ENCODE measurements at regions not wholly inside any gene's neighbourhood (a gene's known extent, or its start where the extent isn't known, plus 50 kb on each side); places are given as distances from the start of the nearest gene placed in this dataset.
"Not testable (repeated sequence)": the region's sequence is repeated elsewhere in the genome, so short reads cannot be mapped to it uniquely, and the experiment has no call there.

DNA sequence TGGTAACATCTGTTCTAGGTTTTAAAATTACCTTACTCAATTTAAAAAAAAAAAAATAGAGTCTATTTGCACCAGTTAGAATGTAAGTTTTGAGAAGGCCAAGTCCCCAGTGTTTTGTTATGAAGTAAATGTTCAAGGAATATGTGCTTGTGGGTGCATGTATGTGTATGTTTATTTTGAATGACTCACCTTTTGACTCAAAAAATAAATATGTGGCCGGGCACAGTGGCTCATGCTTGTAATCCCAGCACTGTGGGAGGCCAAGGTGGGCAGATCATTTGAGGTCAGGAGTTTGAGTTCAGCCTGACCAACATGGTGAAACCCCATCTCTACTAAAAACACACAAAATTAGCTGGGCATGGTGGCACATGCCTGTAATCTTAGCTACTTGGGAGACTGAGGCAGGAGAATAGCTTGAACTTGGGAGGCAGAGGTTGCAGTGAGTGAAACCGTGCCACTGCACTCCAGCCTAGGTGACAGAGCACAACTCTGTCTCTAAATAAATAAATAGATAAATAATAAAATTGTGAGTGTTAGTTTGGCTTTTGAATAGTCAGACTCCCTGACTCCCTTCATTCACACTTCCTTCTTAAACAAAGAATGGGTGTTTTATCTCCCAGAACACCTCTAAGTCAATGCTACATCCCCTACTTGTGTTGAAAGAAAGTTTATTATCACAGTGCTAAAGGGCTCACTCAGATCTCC is 511.3 kb upstream of the PCDH7 start:
- H3K9me3 ChIP-seq = no peaks in the 10 kb centered on the region
- H3K4me3 ChIP-seq = no peak overlapping the region
- no peak for TF ChIP-seq EP300 (IDR thresholded peaks at IDR 0.05)
- TF ChIP-seq, protein P1, sequence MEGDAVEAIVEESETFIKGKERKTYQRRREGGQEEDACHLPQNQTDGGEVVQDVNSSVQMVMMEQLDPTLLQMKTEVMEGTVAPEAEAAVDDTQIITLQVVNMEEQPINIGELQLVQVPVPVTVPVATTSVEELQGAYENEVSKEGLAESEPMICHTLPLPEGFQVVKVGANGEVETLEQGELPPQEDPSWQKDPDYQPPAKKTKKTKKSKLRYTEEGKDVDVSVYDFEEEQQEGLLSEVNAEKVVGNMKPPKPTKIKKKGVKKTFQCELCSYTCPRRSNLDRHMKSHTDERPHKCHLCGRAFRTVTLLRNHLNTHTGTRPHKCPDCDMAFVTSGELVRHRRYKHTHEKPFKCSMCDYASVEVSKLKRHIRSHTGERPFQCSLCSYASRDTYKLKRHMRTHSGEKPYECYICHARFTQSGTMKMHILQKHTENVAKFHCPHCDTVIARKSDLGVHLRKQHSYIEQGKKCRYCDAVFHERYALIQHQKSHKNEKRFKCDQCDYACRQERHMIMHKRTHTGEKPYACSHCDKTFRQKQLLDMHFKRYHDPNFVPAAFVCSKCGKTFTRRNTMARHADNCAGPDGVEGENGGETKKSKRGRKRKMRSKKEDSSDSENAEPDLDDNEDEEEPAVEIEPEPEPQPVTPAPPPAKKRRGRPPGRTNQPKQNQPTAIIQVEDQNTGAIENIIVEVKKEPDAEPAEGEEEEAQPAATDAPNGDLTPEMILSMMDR (IDR thresholded peaks at IDR 0.05) = no peak
- no peak for TF ChIP-seq POLR2A (IDR thresholded peaks at IDR 0.05)
- no peaks in the 10 kb centered on the region for H3K27me3 ChIP-seq
- H3K27ac ChIP-seq = no peak overlapping the region
- no peaks in the 10 kb centered on the region for H3K36me3 ChIP-seq
- 63 to 64% methylated on average over 2 of the region's 2 CpGs for WGBS, 2 donors
- no peaks in the 10 kb centered on the region for H3K4me1 ChIP-seq
- DNase-seq (ENCODE audit: low spot score in 2 of 2) = no peak

DNA sequence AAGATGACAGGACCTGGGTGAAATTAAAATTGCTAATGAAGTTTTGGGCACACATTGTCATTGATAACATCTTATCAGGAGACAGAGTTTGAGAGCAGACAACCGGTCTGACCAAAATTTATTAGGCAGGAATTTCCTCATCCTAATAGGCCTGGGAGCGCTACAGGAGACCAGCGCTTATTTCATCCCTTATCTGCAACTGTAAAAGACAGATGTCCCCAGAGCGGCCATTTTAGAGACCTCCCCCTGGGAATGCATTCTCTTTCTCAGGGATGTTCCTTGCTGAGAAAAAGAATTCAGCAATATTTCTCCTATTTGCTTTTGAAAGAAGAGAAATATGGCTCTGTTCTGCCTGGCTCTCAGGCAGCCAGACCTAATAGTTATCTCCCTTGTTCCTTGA is 504.2 kb upstream of the PCDH7 start:
- not testable (repeated sequence) for H3K36me3 ChIP-seq; H3K4me3 ChIP-seq; H3K27me3 ChIP-seq; H3K27ac ChIP-seq; DNase-seq (ENCODE audit: low spot score in 2 of 2); H3K4me1 ChIP-seq
- H3K9me3 ChIP-seq = peaks cover 0 to 16% (median 0%) of the 10 kb centered on the region in 4 donors
- 94 to 98% methylated on average over 4 of the region's 4 CpGs for WGBS, 2 donors

DNA sequence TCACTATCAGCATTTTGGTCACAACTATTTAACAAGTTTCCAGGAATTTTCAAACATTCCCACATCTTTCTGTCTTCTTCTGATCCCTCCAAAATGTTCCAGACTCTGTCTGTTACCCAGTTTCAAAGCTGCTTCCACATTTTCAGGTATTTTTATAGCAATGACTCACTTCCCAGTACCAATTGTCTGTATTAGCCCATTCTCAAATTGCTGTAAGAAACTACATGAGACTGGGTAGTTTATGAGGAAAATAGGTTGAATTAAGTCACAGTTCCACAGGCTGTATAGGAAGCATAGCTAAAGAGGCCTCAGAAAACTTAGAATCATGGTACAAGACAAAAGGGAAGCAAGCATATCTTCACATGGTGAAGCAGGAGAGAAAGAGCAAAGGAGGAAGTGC is 475.0 kb upstream of the PCDH7 start:
- DNase-seq (ENCODE audit: low spot score in 2 of 2) = no peak
- Histone ChIP-seq H3K4me3 (no peak overlapping the region), H3K36me3 (no peaks in the 10 kb centered on the region)

DNA sequence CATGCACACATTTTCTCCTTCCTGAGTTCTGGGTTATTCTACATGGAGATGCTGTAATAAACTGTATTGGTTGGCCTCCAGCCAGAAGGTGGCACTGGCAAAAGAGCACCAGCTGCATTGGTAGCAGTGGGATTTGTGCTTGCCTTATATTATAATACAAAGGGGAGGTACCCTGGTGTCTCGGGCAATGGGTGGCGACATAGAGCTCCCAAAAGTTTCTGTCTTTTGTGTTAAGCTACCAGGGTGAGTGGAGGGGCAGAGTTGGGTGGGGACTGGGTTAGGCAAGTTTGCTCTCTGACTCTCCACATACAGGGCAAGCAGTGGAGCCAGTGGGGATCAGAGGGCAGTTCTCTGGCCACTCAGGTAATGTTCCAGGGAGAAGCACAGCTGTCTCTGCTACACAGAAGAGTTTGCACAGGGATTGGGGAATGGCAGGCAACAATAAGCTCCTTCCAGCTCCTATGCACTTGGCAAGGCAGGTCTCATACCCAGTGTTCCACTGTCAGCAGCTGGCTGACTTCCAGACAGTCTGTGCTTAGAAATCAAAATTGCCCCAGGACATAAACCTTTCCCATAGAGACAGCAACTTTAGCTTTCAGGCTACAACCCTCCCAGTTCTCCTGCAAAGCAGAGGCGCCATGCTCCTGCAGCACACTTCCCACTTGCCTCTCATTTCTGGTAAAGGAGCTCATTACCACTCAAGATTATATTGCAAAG is 463.9 kb upstream of the PCDH7 start:
- no peak for DNase-seq (ENCODE audit: low spot score in 2 of 2)
- H3K27ac ChIP-seq = no peak overlapping the region
- no peaks in the 10 kb centered on the region for H3K27me3 ChIP-seq
- H3K4me1 ChIP-seq = no peaks in the 10 kb centered on the region
- H3K4me3 ChIP-seq = no peak overlapping the region
- no peaks in the 10 kb centered on the region for H3K36me3 ChIP-seq
- H3K9me3 ChIP-seq = peaks cover 0 to 14% (median 0%) of the 10 kb centered on the region in 4 donors
- 83 to 90% methylated on average over 3 of the region's 3 CpGs for WGBS, 2 donors
- TF ChIP-seq, protein P1 (IDR thresholded peaks at IDR 0.05) = no peak
- TF ChIP-seq POLR2A (IDR thresholded peaks at IDR 0.05) (no peak), EP300 (IDR thresholded peaks at IDR 0.05) (no peak)

More for the DNA sequence above, 475.0 kb upstream of the PCDH7 start:
- no peaks in the 10 kb centered on the region for H3K4me1 ChIP-seq
- H3K27ac ChIP-seq = no peak overlapping the region
- TF ChIP-seq POLR2A (IDR thresholded peaks at IDR 0.05) = no peak
- TF ChIP-seq, protein P1 (IDR thresholded peaks at IDR 0.05) = no peak
- no peak for TF ChIP-seq EP300 (IDR thresholded peaks at IDR 0.05)
- peaks cover 0 to 19% (median 3%) of the 10 kb centered on the region in 4 donors for H3K9me3 ChIP-seq
- H3K27me3 ChIP-seq = no peaks in the 10 kb centered on the region

DNA sequence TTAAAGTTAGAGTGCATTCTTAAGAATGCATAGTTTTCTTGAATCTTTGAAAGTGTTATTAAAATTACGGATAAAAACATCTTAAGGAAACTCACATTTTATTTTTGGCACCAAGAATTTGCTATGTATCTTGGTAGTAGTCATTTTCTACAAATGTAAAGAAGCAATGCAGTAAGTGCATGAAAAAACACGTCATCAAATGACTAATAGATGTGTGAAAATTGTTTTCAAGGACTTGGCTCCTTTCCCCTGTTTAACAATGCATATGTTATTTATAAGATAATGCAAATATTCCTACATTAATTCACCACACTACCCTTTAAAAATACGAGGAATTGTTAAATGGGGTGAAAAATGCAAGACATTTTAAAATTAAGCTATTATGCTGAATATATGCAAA is 461.2 kb upstream of the PCDH7 start:
- 63 to 67% methylated on average over 3 of the region's 3 CpGs for WGBS, 2 donors
- Histone ChIP-seq H3K36me3 (no peaks in the 10 kb centered on the region), H3K4me1 (no peaks in the 10 kb centered on the region), H3K27ac (no peak overlapping the region), H3K4me3 (no peak overlapping the region), H3K27me3 (no peaks in the 10 kb centered on the region), H3K9me3 (peaks cover 0 to 10% (median 0%) of the 10 kb centered on the region in 4 donors)
- DNase-seq (ENCODE audit: low spot score in 2 of 2) = no peak
- no peak for TF ChIP-seq POLR2A (IDR thresholded peaks at IDR 0.05)
- TF ChIP-seq EP300 (IDR thresholded peaks at IDR 0.05) = no peak
- TF ChIP-seq, protein P1 (IDR thresholded peaks at IDR 0.05) = no peak

All from tibial nerve (tissue), 4 donors.